ENCODE measurements at regions not wholly inside any gene's neighbourhood (a gene's known extent, or its start where the extent isn't known, plus 50 kb on each side); places are given as distances from the start of the nearest gene placed in this dataset.

DNA sequence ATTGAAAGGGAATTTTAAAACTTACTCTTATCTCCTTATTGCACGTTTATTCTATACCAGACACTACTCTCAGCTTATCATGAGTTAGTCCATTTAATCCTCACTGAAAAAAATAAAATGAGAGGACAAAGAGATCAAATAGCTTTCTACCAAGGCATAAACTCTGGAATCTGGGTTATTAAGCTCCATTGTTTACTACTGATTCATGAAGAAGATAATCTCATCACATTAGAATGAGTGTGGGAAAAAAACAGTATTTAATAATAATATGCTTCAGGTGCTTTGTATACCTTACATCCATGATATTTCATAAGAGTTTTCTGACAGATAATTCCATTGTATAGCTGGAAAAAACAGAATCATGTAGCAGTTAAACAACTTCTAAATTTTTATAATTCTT is 1092.6 kb downstream of the TECRL start:
- TF ChIP-seq POLR2A (IDR thresholded peaks at IDR 0.05; ENCODE audit: low read length): no peak
- no peak for TF ChIP-seq GATA1 (IDR thresholded peaks at IDR 0.05; ENCODE audit: low read depth, low read length)

All from erythroblast (primary cell).